Endothelial cell of umbilical vein (primary cell): ENCODE measurements at regions not wholly inside any gene's neighbourhood (a gene's known extent, or its start where the extent isn't known, plus 50 kb on each side); places are given as distances from the start of the nearest gene placed in this dataset.

ENCODE experiments used
- BruUV-seq: library from RNA; stranded (reverse); fragments of 400-500 nt; replicated peaks from 2 replicates; lab custom pipeline; 2021; lab: Mats Ljungman, UMichigan
- CTCF ChIA-PET: fragments of 300-600, 350-600 bp; sonication (Branson Sonifier 250); formaldehyde crosslinking; loops from one replicate; lab custom pipeline; 2021; ENCODE audit warnings: antibody characterized with exemption, inconsistent platforms; lab: Charles Lee
- POLR2A ChIA-PET: fragments of 300-600, 350-600 bp; sonication (Branson Sonifier 250); formaldehyde crosslinking; loops from one replicate; lab custom pipeline; 2021; ENCODE audit warnings: antibody characterized with exemption, inconsistent platforms; lab: Charles Lee
- DNase-seq: peaks from one replicate; pipeline ENCODE4 v3.0.0-alpha.2; 2011; ENCODE audit warnings: low read depth, low spot score
- FAIRE-seq: peaks from 2 replicates; lab custom pipeline; 2011; peaks lifted over from hg19 to GRCh38; lab: Jason Lieb, UNC
- H2AFZ ChIP-seq: 2 replicates; pipeline ENCODE4 v1.6.0; 2012; ENCODE audit warnings: low read depth, low read length, control low read depth, inconsistent platforms
- H3K27ac ChIP-seq: 2 replicates; pipeline ENCODE4 v1.5.1; 2011; ENCODE audit warnings: low read depth, mild to moderate bottlenecking, control low read depth, low read length, moderate library complexity; ENCODE audit not compliant: insufficient read depth
- H3K27me3 ChIP-seq, 2 experiments: 2 replicates each; pipeline versions ENCODE4 v1.6.0 to v1.6.1; 2011; ENCODE audit warnings: low read length in 2 of 2, mixed read lengths in 1 of 2; ENCODE audit not compliant: control insufficient read depth in 2 of 2, insufficient read depth in 2 of 2
- H3K36me3 ChIP-seq, 2 experiments: 2 replicates in 1 of 2; 3 replicates in 1 of 2; pipeline ENCODE4 v1.5.1; 2011; ENCODE audit warnings: low read length in 2 of 2, mild to moderate bottlenecking in 1 of 2, moderate library complexity in 1 of 2; ENCODE audit not compliant: control insufficient read depth in 2 of 2, insufficient read depth in 2 of 2; ENCODE audit errors: extremely low read depth in 1 of 2
- H3K4me1 ChIP-seq: 3 replicates; pipeline ENCODE4 v1.5.1; 2011; ENCODE audit warnings: mild to moderate bottlenecking, low read length; ENCODE audit not compliant: control insufficient read depth, insufficient read depth; ENCODE audit errors: extremely low read depth
- H3K4me2 ChIP-seq: 2 replicates; pipeline ENCODE4 v1.6.1; 2011; ENCODE audit warnings: low read length, control low read depth, mixed read lengths; ENCODE audit not compliant: insufficient read depth
- H3K4me3 ChIP-seq, 3 experiments: fragments of 200-600 bp in 1 of 3; sonication (generic), shearing (Covaris generic) in 1 of 3; replicated peaks in 1 of 3; 2 replicates each; pipeline ENCODE4 v1.5.1; 2011 to 2016; ENCODE audit warnings: control low read depth in 3 of 3, low read length in 3 of 3, mild to moderate bottlenecking in 2 of 3, inconsistent platforms in 1 of 3, low read depth in 1 of 3, moderate library complexity in 1 of 3; ENCODE audit not compliant: insufficient read depth in 1 of 3
- H3K79me2 ChIP-seq: 2 replicates; pipeline ENCODE4 v1.6.0; 2012; ENCODE audit warnings: low read length, inconsistent platforms; ENCODE audit not compliant: control insufficient read depth, insufficient read depth
- H3K9ac ChIP-seq: replicated peaks from 2 replicates; pipeline ENCODE3; 2011; ENCODE audit warnings: low read length, control low read depth; ENCODE audit not compliant: insufficient read depth; ENCODE audit errors: extremely low read depth
- H3K9me1 ChIP-seq: replicated peaks from 3 replicates; pipeline ENCODE4 v1.6.0; 2011; ENCODE audit warnings: mild to moderate bottlenecking, low read length; ENCODE audit not compliant: control insufficient read depth, insufficient read depth; ENCODE audit errors: extremely low read depth
- H3K9me3 ChIP-seq: replicated peaks from 2 replicates; pipeline ENCODE4 v1.5.1; 2012; ENCODE audit warnings: low read length, inconsistent platforms; ENCODE audit not compliant: control insufficient read depth, insufficient read depth
- H4K20me1 ChIP-seq: replicated peaks from 2 replicates; pipeline ENCODE3; 2011; ENCODE audit warnings: mild to moderate bottlenecking, low read length; ENCODE audit not compliant: control insufficient read depth, insufficient read depth; ENCODE audit errors: extremely low read depth
- CTCF ChIP-seq, 2 donors: IDR thresholded peaks; 1 replicate in 1 of 2; 2 replicates in 1 of 2; pipeline ENCODE4 v1.5.1; 2011; ENCODE audit warnings: low read length in 2 of 2, mild to moderate bottlenecking in 2 of 2, moderate library complexity in 2 of 2, control low read depth in 1 of 2, inconsistent platforms in 1 of 2, low read depth in 1 of 2; ENCODE audit not compliant: insufficient read depth in 1 of 2; ENCODE audit errors: extremely low read depth in 1 of 2
- MYC ChIP-seq: IDR thresholded peaks from one replicate; pipeline ENCODE4 v1.6.1; 2011; ENCODE audit warnings: mild to moderate bottlenecking, low read depth, low read length
- dilution Hi-C: fragments of 300-500 bp; cut with MboI; formaldehyde crosslinking; loops from one replicate; pipeline ENCODE4 v1.15.0; 2019; ENCODE audit warnings: low sequenced_read_pairs; ENCODE audit not compliant: extremely low pct_ligation_motif_present
- intact Hi-C: fragments of 100-400 bp; cut with micrococcal nuclease; formaldehyde crosslinking; loops from one replicate; pipeline ENCODE4 v1.10.0; 2022

GRCh38 chr14:22276913-22277816 is 311.9 kb downstream of the DAD1 start:
- H3K9ac ChIP-seq: no peak overlapping the region
- dilution Hi-C loops (no loop called here), intact Hi-C loops (loop anchor here (2.0 kb wide), 1 partner anchor 76 kb away; no protein-coding TSS in a partner anchor)
- no peak overlapping the region for H3K27ac ChIP-seq
- H2AFZ ChIP-seq: no peak overlapping the region
- H3K9me1 ChIP-seq: no peaks in the 10 kb centered on the region
- no peak overlapping the region for H3K4me2 ChIP-seq
- H3K4me3 ChIP-seq: no peak overlapping the region
- H3K9me3 ChIP-seq: no peaks in the 10 kb centered on the region
- FAIRE-seq (peak; percentile 77), DNase-seq (peak; percentile 37)
- no peaks in the 10 kb centered on the region for H3K79me2 ChIP-seq
- no peaks in the 10 kb centered on the region for H4K20me1 ChIP-seq
- POLR2A ChIA-PET: no interaction called here
- TF ChIP-seq MYC: no peak
- peak; percentile 44 to 50 for TF ChIP-seq CTCF (IDR thresholded peaks at IDR 0.05; ENCODE audit: extremely low read depth in 1 of 2, insufficient read depth in 1 of 2, low read depth in 1 of 2, low read length in 2 of 2)
- no TSS peak for BruUV-seq
- CTCF ChIA-PET: interaction anchor here (0.7 to 1.5 kb wide), 7 partner anchors 9 to 578 kb away, joined by 3 to 16 read pairs (median 3); no protein-coding TSS in a partner anchor
- no peaks in the 10 kb centered on the region for H3K36me3 ChIP-seq
- H3K27me3 ChIP-seq: peaks cover 8 to 15% of the 10 kb centered on the region in 2 experiments
- no peaks in the 10 kb centered on the region for H3K4me1 ChIP-seq
